Ovary (tissue), 7 donors: ENCODE measurements at regions not wholly inside any gene's neighbourhood (a gene's known extent, or its start where the extent isn't known, plus 50 kb on each side); places are given as distances from the start of the nearest gene placed in this dataset.

Experiments
- DNase-seq, 5 donors: peaks; one replicate each; pipeline ENCODE4 v3.0.0-alpha.2; 2019 to 2020
- H3K27ac ChIP-seq, 2 donors: fragments of 200-600 bp; one replicate each; pipeline versions ENCODE4 v1.5.1 to v1.8.0; 2019 to 2022
- H3K27me3 ChIP-seq: fragments of 200-600 bp; one replicate; pipeline ENCODE4 v1.8.0; 2022
- H3K36me3 ChIP-seq: fragments of 200-600 bp; sonication (generic); one replicate; pipeline ENCODE4 v1.5.1; 2019
- H3K4me1 ChIP-seq: one replicate; pipeline ENCODE4 v1.8.1; 2013; ENCODE audit warnings: mild to moderate bottlenecking, moderate library complexity; ENCODE audit not compliant: insufficient read depth
- H3K4me3 ChIP-seq: fragments of 200-600 bp; sonication (generic); one replicate; pipeline ENCODE4 v1.5.1; 2017
- H3K9me3 ChIP-seq, 2 donors: fragments of 200-600 bp in 1 of 2; sonication (generic) in 1 of 2; one replicate each; pipeline versions ENCODE4 v1.5.1 to v1.8.1; 2013 to 2019; ENCODE audit warnings: mild to moderate bottlenecking in 1 of 2, moderate library complexity in 1 of 2
- CTCF ChIP-seq, 3 donors: fragments of 450-650 bp in 2 of 3; fragments of 200-600 bp in 1 of 3; IDR thresholded peaks; one replicate each; pipeline versions ENCODE4 v1.5.1 to v1.8.0; 2016 to 2022; ENCODE audit warnings: antibody characterized with exemption in 3 of 3, mild to moderate bottlenecking in 1 of 3
- EP300 ChIP-seq: sonication (generic); formaldehyde crosslinking; IDR thresholded peaks from one replicate; pipeline ENCODE4 v1.6.1; 2017; ENCODE audit warnings: antibody characterized with exemption
- POLR2A ChIP-seq: fragments of 450-650 bp; IDR thresholded peaks from one replicate; pipeline ENCODE4 v1.6.1; 2017; ENCODE audit warnings: antibody characterized with exemption, mild to moderate bottlenecking, moderate library complexity
- WGBS, 3 donors: extraction: QIAGEN DNeasy Blood & Tissue Kit in 1 of 3; methylation state at CpG; one replicate each; pipeline versions ENCODE4 v1.1.5 to v1.1.7; 2013 to 2017; 5-methylcytosine and 5-hydroxymethylcytosine counted together
- intact Hi-C, 4 donors: fragments of 100-400 bp; cut with DNase I; formaldehyde crosslinking; loops; one replicate each; pipeline versions ENCODE4 v1.11.0 to v1.15.1; 2022 to 2023
- donor health status: DM: no; HTN: no; CAD: no; lungs with moderate emphysema.
- donor health status: DM: no; HTN: no; CAD: no.
- donor health status: Bipolar disorder and iron deficiency.
- donor health status: DM: no; HTN: no; CAD: no.
- donor health status: DM: yes; HTN: yes; CAD: no.

GRCh38 chr4:163846008-163846407, 351.5 kb downstream of the TMA16 start:
- Histone ChIP-seq H3K27me3 (no peaks in the 10 kb centered on the region), H3K27ac (no peak overlapping the region), H3K4me1 (no peaks in the 10 kb centered on the region), H3K9me3 (no peaks in the 10 kb centered on the region), H3K36me3 (no peaks in the 10 kb centered on the region), H3K4me3 (no peak overlapping the region)
- TF ChIP-seq EP300 (no peak), CTCF (IDR thresholded peaks at IDR 0.05) (no peak), POLR2A (no peak)
- no peak for DNase-seq
- intact Hi-C loops: no loop called here
- WGBS, 3 donors: 86 to 89% (median 89%) methylated on average over 3 of the region's 3 CpGs

GRCh38 chr4:163852246-163852645, 357.8 kb downstream of the TMA16 start:
- H3K4me1 ChIP-seq: no peaks in the 10 kb centered on the region
- no peaks in the 10 kb centered on the region for H3K27me3 ChIP-seq
- 45 to 68% (median 64%) methylated on average over 3 of the region's 3 CpGs for WGBS, 3 donors
- no peak for DNase-seq
- no peaks in the 10 kb centered on the region for H3K9me3 ChIP-seq
- H3K36me3 ChIP-seq: no peaks in the 10 kb centered on the region
- H3K27ac ChIP-seq: no peak overlapping the region
- TF ChIP-seq POLR2A (no peak), CTCF (IDR thresholded peaks at IDR 0.05) (no peak), EP300 (no peak)
- intact Hi-C loops: no loop called here
- H3K4me3 ChIP-seq: no peak overlapping the region

- 80 to 81% (median 81%) methylated on average over 3 of the region's 3 CpGs for WGBS, 3 donors
- intact Hi-C loops: no loop called here
- Histone ChIP-seq H3K4me3 (no peak overlapping the region), H3K27ac (no peak overlapping the region), H3K9me3 (no peaks in the 10 kb centered on the region), H3K27me3 (no peaks in the 10 kb centered on the region), H3K36me3 (no peaks in the 10 kb centered on the region), H3K4me1 (no peaks in the 10 kb centered on the region)
- DNase-seq: no peak
- no peak for TF ChIP-seq POLR2A
- no peak for TF ChIP-seq CTCF (IDR thresholded peaks at IDR 0.05)
- no peak for TF ChIP-seq EP300
Measured at GRCh38 chr4:163857903-163858302, 363.4 kb downstream of the TMA16 start.

GRCh38 chr4:163858515-163858914, 364.0 kb downstream of the TMA16 start:
- no peaks in the 10 kb centered on the region for H3K36me3 ChIP-seq
- intact Hi-C loops: no loop called here
- TF ChIP-seq EP300: no peak
- TF ChIP-seq POLR2A: no peak
- TF ChIP-seq CTCF (IDR thresholded peaks at IDR 0.05): no peak
- H3K4me1 ChIP-seq: no peaks in the 10 kb centered on the region
- H3K27me3 ChIP-seq: no peaks in the 10 kb centered on the region
- H3K9me3 ChIP-seq: no peaks in the 10 kb centered on the region
- DNase-seq: no peak
- WGBS, 3 donors: 65 to 78% (median 65%) methylated on average over 3 of the region's 3 CpGs
- no peak overlapping the region for H3K27ac ChIP-seq
- no peak overlapping the region for H3K4me3 ChIP-seq

- no peaks in the 10 kb centered on the region for H3K27me3 ChIP-seq
- H3K9me3 ChIP-seq: no peaks in the 10 kb centered on the region
- no peaks in the 10 kb centered on the region for H3K36me3 ChIP-seq
- intact Hi-C loops: no loop called here
- H3K4me1 ChIP-seq: no peaks in the 10 kb centered on the region
- no peak for TF ChIP-seq EP300
- no peak for TF ChIP-seq POLR2A
- no peak for TF ChIP-seq CTCF (IDR thresholded peaks at IDR 0.05)
- 48 to 69% (median 51%) methylated on average over 2 of the region's 2 CpGs for WGBS, 3 donors
- no peak for DNase-seq
- no peak overlapping the region for H3K27ac ChIP-seq
- H3K4me3 ChIP-seq: no peak overlapping the region
Measured at GRCh38 chr4:163863082-163863481, 368.6 kb downstream of the TMA16 start.
